HAP-1 (cell line): ENCODE measurements at regions not wholly inside any gene's neighbourhood (a gene's known extent, or its start where the extent isn't known, plus 50 kb on each side); places are given as distances from the start of the nearest gene placed in this dataset.
"Not testable (repeated sequence)": the region's sequence is repeated elsewhere in the genome, so short reads cannot be mapped to it uniquely, and the experiment has no call there.

Experiments used
- DNase-seq, 2 experiments: peaks; one replicate each; pipeline ENCODE4 v3.0.0-alpha.2; 2016 to 2020; ENCODE audit warnings: low spot score in 2 of 2
- H3K27me3 ChIP-seq: fragments of 250-450 bp; sonication (Bioruptor Pico); 2 replicates; pipeline ENCODE4 v1.5.1; 2020; ENCODE audit warnings: low read depth, mild to moderate bottlenecking, moderate library complexity
- H3K36me3 ChIP-seq: fragments of 250-450 bp; sonication (Bioruptor Pico); replicated peaks from 2 replicates; pipeline ENCODE4 v1.5.1; 2020; ENCODE audit warnings: mild to moderate bottlenecking
- H3K4me1 ChIP-seq: fragments of 250-450 bp; sonication (Bioruptor Pico); 2 replicates; pipeline ENCODE4 v1.5.1; 2020; ENCODE audit warnings: mild to moderate bottlenecking
- H3K4me3 ChIP-seq: fragments of 250-450 bp; sonication (Bioruptor Pico); 2 replicates; pipeline ENCODE4 v1.5.1; 2020; ENCODE audit warnings: mild to moderate bottlenecking, moderate library complexity
- H3K9me3 ChIP-seq: fragments of 250-450 bp; sonication (Bioruptor Pico); 2 replicates; pipeline ENCODE4 v1.5.1; 2020; ENCODE audit warnings: mild to moderate bottlenecking, moderate library complexity
- in situ Hi-C: fragments of 300-500 bp; cut with MboI; formaldehyde crosslinking; loops from 3 replicates; pipeline ENCODE4 v1.14.3; 2020; ENCODE audit warnings: low sequenced_read_pairs, inconsistent platforms, mixed read lengths

GRCh38 chr2:195438692-195439091, 218.3 kb upstream of the SLC39A10 start:
- H3K4me1 ChIP-seq = no peaks in the 10 kb centered on the region
- in situ Hi-C loops = no loop called here
- H3K9me3 ChIP-seq = 0 out of 2 replicates have a peak, but pooled peaks cover under 1% of the 10 kb centered on the region
- H3K36me3 ChIP-seq = no peaks in the 10 kb centered on the region
- DNase-seq = no peak
- no peak overlapping the region for H3K4me3 ChIP-seq
- no peaks in the 10 kb centered on the region for H3K27me3 ChIP-seq

GRCh38 chr2:195437521-195437920, 219.5 kb upstream of the SLC39A10 start:
- no peaks in the 10 kb centered on the region for H3K4me1 ChIP-seq
- H3K27me3 ChIP-seq = no peaks in the 10 kb centered on the region
- no peak overlapping the region for H3K4me3 ChIP-seq
- in situ Hi-C loops = no loop called here
- H3K9me3 ChIP-seq = 0 out of 2 replicates have a peak, but pooled peaks cover 3% of the 10 kb centered on the region
- no peaks in the 10 kb centered on the region for H3K36me3 ChIP-seq
- no peak for DNase-seq

GRCh38 chr2:195434346-195434745, 222.7 kb upstream of the SLC39A10 start:
- Histone ChIP-seq H3K4me3 (no peak overlapping the region), H3K4me1 (no peaks in the 10 kb centered on the region), H3K36me3 (no peaks in the 10 kb centered on the region), H3K27me3 (no peaks in the 10 kb centered on the region), H3K9me3 (0 out of 2 replicates have a peak, but pooled peaks cover 3% of the 10 kb centered on the region)
- in situ Hi-C loops = no loop called here
- DNase-seq = no peak

- H3K9me3 ChIP-seq, H3K27me3 ChIP-seq, H3K36me3 ChIP-seq, H3K4me1 ChIP-seq, DNase-seq, in situ Hi-C loops, H3K4me3 ChIP-seq: not testable (repeated sequence)
Observed at GRCh38 chr2:195433729-195434128, 223.3 kb upstream of the SLC39A10 start.

GRCh38 chr2:195428673-195429072, 228.4 kb upstream of the SLC39A10 start:
- Histone ChIP-seq H3K36me3 (no peaks in the 10 kb centered on the region), H3K4me1 (peaks cover 8% of the 10 kb centered on the region), H3K9me3 (0 out of 2 replicates have a peak, but pooled peaks cover 2% of the 10 kb centered on the region), H3K4me3 (no peak overlapping the region), H3K27me3 (peaks cover 20% of the 10 kb centered on the region)
- in situ Hi-C loops = no loop called here
- no peak for DNase-seq

- no peaks in the 10 kb centered on the region for H3K9me3 ChIP-seq
- peaks cover 24% of the 10 kb centered on the region for H3K27me3 ChIP-seq
- in situ Hi-C loops = no loop called here
- peaks cover 8% of the 10 kb centered on the region for H3K4me1 ChIP-seq
- no peak overlapping the region for H3K4me3 ChIP-seq
- no peak for DNase-seq
- no peaks in the 10 kb centered on the region for H3K36me3 ChIP-seq
Observed at GRCh38 chr2:195425328-195425727, 231.7 kb upstream of the SLC39A10 start.

- Histone ChIP-seq H3K4me3 (no peak overlapping the region), H3K9me3 (no peaks in the 10 kb centered on the region), H3K4me1 (peaks cover 10% of the 10 kb centered on the region), H3K27me3 (peaks cover 7% of the 10 kb centered on the region), H3K36me3 (no peaks in the 10 kb centered on the region)
- in situ Hi-C loops = no loop called here
- no peak for DNase-seq
Observed at GRCh38 chr2:195419033-195419432, 238.0 kb upstream of the SLC39A10 start.

- peak; percentile 69 to 85 for DNase-seq
- in situ Hi-C loops = no loop called here
- Histone ChIP-seq H3K4me3 (no peak overlapping the region), H3K9me3 (no peaks in the 10 kb centered on the region), H3K4me1 (peaks cover 12% of the 10 kb centered on the region), H3K36me3 (no peaks in the 10 kb centered on the region), H3K27me3 (no peaks in the 10 kb centered on the region)
Observed at GRCh38 chr2:195414537-195415100, 242.4 kb upstream of the SLC39A10 start.

- DNase-seq = no peak
- H3K4me3 ChIP-seq = no peak overlapping the region
- in situ Hi-C loops = no loop called here
- no peaks in the 10 kb centered on the region for H3K36me3 ChIP-seq
- H3K9me3 ChIP-seq = no peaks in the 10 kb centered on the region
- no peaks in the 10 kb centered on the region for H3K27me3 ChIP-seq
- H3K4me1 ChIP-seq = peaks cover 12% of the 10 kb centered on the region
Observed at GRCh38 chr2:195413944-195414343, 243.1 kb upstream of the SLC39A10 start.

- no peak for DNase-seq
- in situ Hi-C loops = no loop called here
- no peaks in the 10 kb centered on the region for H3K9me3 ChIP-seq
Observed at GRCh38 chr2:195413422-195413821, 243.6 kb upstream of the SLC39A10 start.

GRCh38 chr2:195411219-195411687, 245.8 kb upstream of the SLC39A10 start:
- in situ Hi-C loops = no loop called here
- no peak for DNase-seq
- H3K4me1 ChIP-seq = peaks cover 12% of the 10 kb centered on the region

More at GRCh38 chr2:195413422-195413821, 243.6 kb upstream of the SLC39A10 start:
- Histone ChIP-seq H3K27me3 (no peaks in the 10 kb centered on the region), H3K36me3 (no peaks in the 10 kb centered on the region), H3K4me1 (peaks cover 12% of the 10 kb centered on the region), H3K4me3 (no peak overlapping the region)

GRCh38 chr2:195410074-195410671, 246.9 kb upstream of the SLC39A10 start:
- Histone ChIP-seq H3K27me3 (no peaks in the 10 kb centered on the region), H3K4me3 (no peak overlapping the region), H3K9me3 (no peaks in the 10 kb centered on the region), H3K36me3 (no peaks in the 10 kb centered on the region), H3K4me1 (peaks cover 11% of the 10 kb centered on the region)
- in situ Hi-C loops = no loop called here
- no peak for DNase-seq

More at GRCh38 chr2:195411219-195411687, 245.8 kb upstream of the SLC39A10 start:
- Histone ChIP-seq H3K27me3 (no peaks in the 10 kb centered on the region), H3K36me3 (no peaks in the 10 kb centered on the region), H3K9me3 (no peaks in the 10 kb centered on the region), H3K4me3 (no peak overlapping the region)

GRCh38 chr2:195408811-195409210, 248.2 kb upstream of the SLC39A10 start:
- Histone ChIP-seq H3K36me3 (no peaks in the 10 kb centered on the region), H3K4me3 (no peak overlapping the region), H3K9me3 (no peaks in the 10 kb centered on the region), H3K27me3 (no peaks in the 10 kb centered on the region), H3K4me1 (no peaks in the 10 kb centered on the region)
- in situ Hi-C loops = no loop called here
- no peak for DNase-seq

- DNase-seq = no peak
- Histone ChIP-seq H3K4me1 (no peaks in the 10 kb centered on the region), H3K36me3 (no peaks in the 10 kb centered on the region), H3K9me3 (no peaks in the 10 kb centered on the region), H3K27me3 (no peaks in the 10 kb centered on the region), H3K4me3 (no peak overlapping the region)
- in situ Hi-C loops = no loop called here
Observed at GRCh38 chr2:195408196-195408595, 248.8 kb upstream of the SLC39A10 start.
